ENCODE measurements at regions not wholly inside any gene's neighbourhood (a gene's known extent, or its start where the extent isn't known, plus 50 kb on each side); places are given as distances from the start of the nearest gene placed in this dataset.

DNA sequence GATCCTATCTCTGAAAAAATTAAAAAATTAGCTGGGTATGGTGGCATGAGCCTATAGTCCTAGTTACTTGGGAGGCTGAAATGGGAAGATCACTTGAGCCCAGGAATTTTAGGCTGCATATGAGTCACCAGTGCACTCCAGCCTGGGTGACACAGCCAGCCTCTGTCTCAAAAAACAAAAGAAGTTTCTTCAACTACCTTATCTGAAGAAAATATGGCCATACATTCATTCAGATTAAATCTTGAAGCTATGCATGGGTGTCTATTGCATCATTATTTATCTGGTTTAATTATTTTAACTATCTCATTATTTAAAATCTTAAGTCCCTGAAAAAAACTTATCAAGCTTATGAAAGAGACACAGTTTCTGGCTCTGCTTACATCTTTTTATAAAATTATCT is 204.1 kb downstream of the SIM1 start:
- H3K4me1 Mint-ChIP-seq, result peaks cover 2% of the 10 kb centered on the region
- no peak for TF ChIP-seq EZH2 (IDR thresholded peaks at IDR 0.05; ENCODE audit: borderline replicate concordance, insufficient read depth, low read depth, low read length, poor library complexity, severe bottlenecking)
- TF ChIP-seq, protein P1, sequence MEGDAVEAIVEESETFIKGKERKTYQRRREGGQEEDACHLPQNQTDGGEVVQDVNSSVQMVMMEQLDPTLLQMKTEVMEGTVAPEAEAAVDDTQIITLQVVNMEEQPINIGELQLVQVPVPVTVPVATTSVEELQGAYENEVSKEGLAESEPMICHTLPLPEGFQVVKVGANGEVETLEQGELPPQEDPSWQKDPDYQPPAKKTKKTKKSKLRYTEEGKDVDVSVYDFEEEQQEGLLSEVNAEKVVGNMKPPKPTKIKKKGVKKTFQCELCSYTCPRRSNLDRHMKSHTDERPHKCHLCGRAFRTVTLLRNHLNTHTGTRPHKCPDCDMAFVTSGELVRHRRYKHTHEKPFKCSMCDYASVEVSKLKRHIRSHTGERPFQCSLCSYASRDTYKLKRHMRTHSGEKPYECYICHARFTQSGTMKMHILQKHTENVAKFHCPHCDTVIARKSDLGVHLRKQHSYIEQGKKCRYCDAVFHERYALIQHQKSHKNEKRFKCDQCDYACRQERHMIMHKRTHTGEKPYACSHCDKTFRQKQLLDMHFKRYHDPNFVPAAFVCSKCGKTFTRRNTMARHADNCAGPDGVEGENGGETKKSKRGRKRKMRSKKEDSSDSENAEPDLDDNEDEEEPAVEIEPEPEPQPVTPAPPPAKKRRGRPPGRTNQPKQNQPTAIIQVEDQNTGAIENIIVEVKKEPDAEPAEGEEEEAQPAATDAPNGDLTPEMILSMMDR (IDR thresholded peaks at IDR 0.05), result no peak
- no peak overlapping the region for H2AFZ ChIP-seq (ENCODE audit: insufficient read depth, low read depth, low read length, poor library complexity, severe bottlenecking)
- H4K20me1 ChIP-seq (ENCODE audit: control insufficient read depth, insufficient read depth, low read length, poor library complexity, severe bottlenecking), result no peaks in the 10 kb centered on the region
- H3K27ac ChIP-seq (ENCODE audit: low read length in 2 of 2), result no peak overlapping the region
- intact Hi-C loops (cut with micrococcal nuclease), result no loop called here
- no peaks in the 10 kb centered on the region for H3K79me2 ChIP-seq (ENCODE audit: control insufficient read depth, insufficient read depth, low read length)
- CTCF ChIA-PET, result no interaction called here
- no peak for ATAC-seq (ENCODE audit: low read depth)
- no peaks in the 10 kb centered on the region for H3K9me3 Mint-ChIP-seq (ENCODE audit: insufficient read depth)
- peaks cover 3% of the 10 kb centered on the region for H3K27me3 Mint-ChIP-seq
- no peaks in the 10 kb centered on the region for H3K4me1 ChIP-seq (ENCODE audit: control insufficient read depth in 2 of 2, insufficient read depth in 2 of 2, low read length in 2 of 2)
- no peak overlapping the region for H3K4me2 ChIP-seq (replicated peaks; ENCODE audit: low read depth, low read length, poor library complexity, severe bottlenecking)
- H3K27ac Mint-ChIP-seq, result no peak overlapping the region
- no peak overlapping the region for H3K4me3 Mint-ChIP-seq
- H3K9me3 ChIP-seq (ENCODE audit: control extremely low read depth in 1 of 3, control insufficient read depth in 2 of 3, insufficient read depth in 1 of 3, low read length in 2 of 3), result no peaks in the 10 kb centered on the region
- DNase-seq, result no peak
- H3K36me3 ChIP-seq (replicated peaks in 1 of 2; ENCODE audit: control extremely low read depth in 1 of 2, control insufficient read depth in 1 of 2, extremely low read depth in 1 of 2, insufficient read depth in 2 of 2, low read length in 1 of 2), result no peaks in the 10 kb centered on the region
- no peak overlapping the region for H3K9ac ChIP-seq (ENCODE audit: low read length)
- POLR2A ChIA-PET, result no interaction called here
- H3K4me3 ChIP-seq (ENCODE audit: control extremely low read depth in 1 of 5, extremely low read depth in 1 of 5, insufficient read depth in 1 of 5, low read depth in 2 of 5, low read length in 4 of 5), result no peak overlapping the region
- no peaks in the 10 kb centered on the region for H3K27me3 ChIP-seq (replicated peaks in 1 of 4; ENCODE audit: control extremely low read depth in 1 of 4, control insufficient read depth in 3 of 4, insufficient read depth in 4 of 4, low read length in 3 of 4)

DNA sequence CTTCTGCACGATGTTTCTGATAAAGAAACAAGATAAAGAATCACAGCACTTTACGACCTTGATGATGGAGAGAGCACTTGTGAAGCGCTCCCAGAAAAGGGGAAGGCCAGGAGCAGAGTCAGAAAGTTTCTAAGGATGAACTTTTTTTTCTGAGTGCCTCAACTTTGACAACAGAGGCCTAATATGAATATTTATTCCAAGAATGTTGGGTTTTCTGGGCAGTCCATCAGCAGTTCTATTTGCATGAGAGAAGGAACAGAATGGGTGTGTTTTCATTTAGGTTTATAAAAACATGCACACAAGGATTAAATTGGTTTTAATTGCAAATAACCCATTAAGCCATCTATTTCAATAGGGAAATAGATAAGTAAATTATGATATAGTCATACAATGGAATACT is 204.9 kb downstream of the SIM1 start:
- H3K4me1 ChIP-seq (ENCODE audit: control insufficient read depth in 2 of 2, insufficient read depth in 2 of 2, low read length in 2 of 2), result no peaks in the 10 kb centered on the region
- no peak for ATAC-seq (ENCODE audit: low read depth)
- no peaks in the 10 kb centered on the region for H3K27me3 ChIP-seq (replicated peaks in 1 of 4; ENCODE audit: control extremely low read depth in 1 of 4, control insufficient read depth in 3 of 4, insufficient read depth in 4 of 4, low read length in 3 of 4)
- Mint-ChIP-seq H3K4me3 (no peak overlapping the region), H3K4me1 (peaks cover 2% of the 10 kb centered on the region), H3K27me3 (peaks cover 3% of the 10 kb centered on the region), H3K27ac (no peak overlapping the region), H3K9me3 (ENCODE audit: insufficient read depth) (no peaks in the 10 kb centered on the region)
- no peaks in the 10 kb centered on the region for H3K79me2 ChIP-seq (ENCODE audit: control insufficient read depth, insufficient read depth, low read length)
- TF ChIP-seq, protein P1 (IDR thresholded peaks at IDR 0.05), result no peak
- TF ChIP-seq EZH2 (IDR thresholded peaks at IDR 0.05; ENCODE audit: borderline replicate concordance, insufficient read depth, low read depth, low read length, poor library complexity, severe bottlenecking), result no peak
- H3K4me3 ChIP-seq (ENCODE audit: control extremely low read depth in 1 of 5, extremely low read depth in 1 of 5, insufficient read depth in 1 of 5, low read depth in 2 of 5, low read length in 4 of 5), result no peak overlapping the region
- no peaks in the 10 kb centered on the region for H4K20me1 ChIP-seq (ENCODE audit: control insufficient read depth, insufficient read depth, low read length, poor library complexity, severe bottlenecking)
- ChIA-PET POLR2A (no interaction called here), CTCF (no interaction called here)
- WGBS (ENCODE audit: insufficient coverage), result 100% methylated on average over 3 of the region's 3 CpGs
- H3K27ac ChIP-seq (ENCODE audit: low read length in 2 of 2), result no peak overlapping the region
- intact Hi-C loops (cut with micrococcal nuclease), result no loop called here
- no peak overlapping the region for H3K9ac ChIP-seq (ENCODE audit: low read length)
- no peak for DNase-seq
- H3K36me3 ChIP-seq (replicated peaks in 1 of 2; ENCODE audit: control extremely low read depth in 1 of 2, control insufficient read depth in 1 of 2, extremely low read depth in 1 of 2, insufficient read depth in 2 of 2, low read length in 1 of 2), result no peaks in the 10 kb centered on the region
- no peak overlapping the region for H3K4me2 ChIP-seq (replicated peaks; ENCODE audit: low read depth, low read length, poor library complexity, severe bottlenecking)
- no peak overlapping the region for H2AFZ ChIP-seq (ENCODE audit: insufficient read depth, low read depth, low read length, poor library complexity, severe bottlenecking)
- no peaks in the 10 kb centered on the region for H3K9me3 ChIP-seq (ENCODE audit: control extremely low read depth in 1 of 3, control insufficient read depth in 2 of 3, insufficient read depth in 1 of 3, low read length in 2 of 3)
